GM18520 (cell line): ENCODE measurements at regions not wholly inside any gene's neighbourhood (a gene's known extent, or its start where the extent isn't known, plus 50 kb on each side); places are given as distances from the start of the nearest gene placed in this dataset.

Experiments
- ATAC-seq: cut with Tn5 transposase; IDR thresholded peaks from one replicate; pipeline ENCODE4 v1.9.1; 2021; ENCODE audit not compliant: unreplicated experiment

DNA sequence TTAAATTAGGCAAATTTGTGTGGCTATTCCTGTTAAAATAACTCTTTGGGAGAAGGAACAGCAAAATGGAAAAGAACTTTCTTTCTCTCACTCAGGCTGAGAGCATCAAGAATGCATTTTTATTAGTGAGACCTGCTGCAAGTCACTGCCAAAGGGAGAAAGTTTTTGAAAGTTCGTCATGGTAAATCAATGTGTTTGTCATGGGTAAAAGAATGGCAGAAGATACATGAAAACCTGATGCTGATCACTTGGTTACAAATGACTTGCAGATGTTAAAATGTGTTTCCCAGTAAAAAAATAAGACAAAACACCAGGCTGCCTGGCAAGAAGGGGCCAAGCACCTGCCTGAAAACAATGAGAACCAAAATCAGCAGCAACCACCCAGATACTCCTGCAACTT is 484.7 kb upstream of the NRP1 start:
- no peak for ATAC-seq

DNA sequence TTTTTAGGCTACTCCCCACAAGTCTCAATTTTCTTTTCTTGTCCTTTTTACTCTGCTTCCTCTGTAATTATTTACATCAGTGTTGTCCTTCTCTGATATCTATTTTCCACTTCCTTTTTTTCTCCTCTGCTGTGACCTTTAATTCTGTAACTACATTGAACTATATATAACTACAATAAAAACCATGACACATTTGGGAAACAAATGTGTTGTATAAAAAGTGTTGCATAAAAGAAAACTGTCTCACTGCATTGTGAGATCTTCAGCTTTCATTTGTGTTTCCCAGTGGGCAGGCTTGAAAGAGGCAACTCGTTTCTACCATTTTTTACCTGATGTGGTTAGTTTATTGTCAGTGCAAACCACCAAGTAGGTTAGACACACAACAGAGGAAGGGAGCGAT is 483.9 kb upstream of the NRP1 start:
- ATAC-seq, result no peak

- no peak for ATAC-seq
These were observed 483.1 kb upstream of the NRP1 start for GRCh38 chr10:33817605-33818004.

DNA sequence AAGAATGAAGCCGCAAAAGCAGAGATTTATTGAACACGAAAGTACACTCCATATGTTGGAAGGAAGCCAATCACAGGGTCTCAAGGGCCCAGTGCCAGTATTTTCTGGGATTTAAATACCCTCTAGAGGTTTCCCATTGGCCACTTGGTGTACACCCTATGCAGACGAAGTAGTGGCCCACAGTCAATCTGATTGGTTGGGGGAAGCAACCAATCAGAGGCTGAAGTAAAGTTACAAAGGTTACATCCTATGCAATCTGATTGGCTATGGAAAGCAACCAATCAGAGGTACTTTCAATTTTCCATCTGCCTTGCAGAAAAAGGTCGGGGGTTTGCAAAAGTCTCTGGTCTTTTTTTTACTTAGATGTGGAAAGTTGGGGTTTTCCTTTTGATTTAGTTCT is 481.3 kb upstream of the NRP1 start:
- no peak for ATAC-seq

DNA sequence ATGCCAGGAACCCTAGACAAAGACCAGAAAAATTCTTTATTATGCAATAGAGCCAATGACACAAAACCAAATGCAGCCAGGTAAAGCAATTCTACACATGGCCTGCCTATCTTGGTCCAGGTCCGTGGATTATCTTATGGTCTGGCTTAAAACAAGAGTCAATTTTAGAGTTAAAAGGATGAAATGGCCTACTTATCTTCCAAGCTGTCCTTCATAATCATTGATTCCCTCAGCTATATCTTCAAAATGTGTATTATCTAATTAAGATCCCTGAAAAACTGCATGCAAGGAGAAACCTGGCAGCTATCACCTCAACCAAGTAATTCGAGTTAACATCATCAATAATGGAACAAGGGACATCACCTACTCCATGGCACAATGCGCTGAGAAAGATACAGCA is 479.4 kb upstream of the NRP1 start:
- no peak for ATAC-seq

DNA sequence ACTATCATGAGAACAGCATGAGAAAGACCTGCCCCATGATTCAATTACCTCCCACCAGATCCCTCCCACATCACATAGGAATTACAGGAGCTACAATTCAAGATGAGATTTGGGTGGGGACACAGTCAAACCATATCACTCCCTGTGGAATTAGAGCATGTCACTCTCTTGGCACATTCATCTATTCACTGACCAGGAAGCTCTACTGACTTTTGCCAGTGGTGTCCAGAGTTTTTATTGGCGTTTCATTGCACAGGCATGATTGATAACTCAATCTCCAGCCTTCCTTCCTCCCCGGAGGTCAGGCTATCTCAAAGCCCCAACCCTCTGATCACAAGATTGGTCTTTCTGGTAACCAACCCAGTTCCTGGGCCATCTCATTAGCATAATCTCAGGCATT is 478.9 kb upstream of the NRP1 start:
- ATAC-seq, result no peak

GRCh38 chr10:33812586-33812985 is 478.1 kb upstream of the NRP1 start:
- no peak for ATAC-seq

DNA sequence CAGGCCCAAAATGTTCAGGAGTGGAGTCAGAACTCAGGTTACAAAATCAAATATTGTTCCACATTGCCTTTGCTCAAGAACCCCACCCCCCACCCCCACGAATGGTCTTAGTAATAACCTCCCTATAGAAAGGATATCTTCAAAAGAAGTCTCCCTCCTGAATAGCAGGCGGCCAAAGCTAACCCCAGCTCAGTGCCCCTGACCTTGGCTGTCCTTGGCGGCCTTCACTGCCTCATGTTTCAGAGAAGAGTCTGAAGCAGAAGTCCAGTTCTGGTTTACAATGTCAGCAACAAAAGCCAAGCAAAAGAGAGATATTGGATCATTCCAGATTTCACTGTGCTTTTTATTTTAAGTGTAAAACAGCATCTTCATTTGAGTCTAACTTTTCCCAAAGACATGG is 476.5 kb upstream of the NRP1 start:
- ATAC-seq, result no peak

- no peak for ATAC-seq
These were observed 475.3 kb upstream of the NRP1 start for GRCh38 chr10:33809732-33810131.

DNA sequence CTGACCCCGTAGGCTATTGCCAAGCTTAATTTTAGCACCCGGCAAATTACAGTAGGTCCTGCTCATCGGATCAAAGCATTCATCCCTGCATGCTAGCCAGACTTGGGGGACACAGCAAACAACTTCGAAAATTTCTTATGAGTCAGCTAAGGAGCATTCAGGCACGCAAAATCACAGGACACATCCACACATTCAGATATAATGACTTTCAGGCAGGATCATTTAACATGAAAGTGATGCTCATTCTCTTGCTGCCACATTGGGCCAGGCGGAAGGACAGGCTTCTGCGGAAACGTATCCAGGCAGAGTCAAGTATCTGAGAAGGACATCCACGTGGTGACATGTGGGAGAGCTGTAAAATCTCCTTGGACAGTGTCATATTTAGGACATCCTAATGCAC is 474.0 kb upstream of the NRP1 start:
- ATAC-seq, result no peak

DNA sequence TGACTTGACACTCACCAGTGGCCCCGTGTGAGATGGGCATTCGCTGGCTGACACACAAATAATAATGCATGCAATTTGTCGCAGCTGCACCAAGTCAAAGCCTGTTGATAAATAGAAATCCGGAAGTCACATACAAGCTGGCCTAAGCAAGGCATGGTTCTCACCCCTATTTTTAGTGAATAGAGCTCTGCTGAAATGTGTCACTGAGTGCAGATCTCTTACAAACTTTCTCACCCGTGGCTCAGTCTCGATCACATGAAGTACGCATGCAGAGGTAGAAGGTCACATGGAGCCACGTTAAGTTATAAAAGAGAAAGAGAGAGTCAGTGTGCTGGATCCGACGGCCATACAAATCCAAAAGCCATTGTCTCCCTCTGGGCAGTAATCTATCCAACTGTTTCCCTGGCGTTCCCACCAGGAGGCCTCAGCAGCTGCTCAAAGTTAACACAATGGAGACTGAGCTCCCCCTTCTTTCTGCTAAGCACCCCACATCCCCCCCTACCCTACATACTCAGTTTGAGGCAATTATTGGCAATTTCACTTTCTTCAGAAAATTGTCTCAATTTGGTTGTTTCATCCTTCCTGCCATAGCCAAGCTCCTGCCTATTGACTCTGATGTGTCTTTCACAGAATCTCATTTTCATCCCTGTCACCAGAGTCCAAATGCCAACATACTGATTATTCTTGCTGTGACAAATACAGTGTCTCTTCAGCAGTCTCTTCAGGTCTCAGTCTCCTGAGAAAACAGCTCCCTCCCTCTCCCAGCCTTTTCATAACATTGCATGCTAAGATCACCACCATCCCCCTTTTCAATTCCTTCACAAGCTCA is 473.3 kb upstream of the NRP1 start:
- ATAC-seq, result no peak

DNA sequence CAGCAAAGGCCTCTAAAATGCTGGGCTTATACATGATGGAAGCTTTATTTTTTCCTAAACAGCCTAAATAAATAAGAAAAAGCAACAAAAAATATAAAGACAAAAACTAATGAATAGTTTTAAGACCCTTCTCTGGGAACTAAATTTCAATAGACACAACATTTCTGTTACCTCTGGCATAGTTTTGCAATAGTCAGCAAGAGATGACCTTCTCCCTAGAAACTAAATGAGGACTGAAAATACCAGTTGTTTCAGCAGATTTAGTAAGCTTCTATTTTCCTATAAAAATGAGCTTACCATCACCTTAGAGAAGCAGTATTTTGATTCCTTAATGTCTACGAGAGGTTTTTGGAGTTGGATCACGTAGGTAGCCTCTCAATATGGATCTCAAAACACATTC is 471.4 kb upstream of the NRP1 start:
- ATAC-seq, result no peak

DNA sequence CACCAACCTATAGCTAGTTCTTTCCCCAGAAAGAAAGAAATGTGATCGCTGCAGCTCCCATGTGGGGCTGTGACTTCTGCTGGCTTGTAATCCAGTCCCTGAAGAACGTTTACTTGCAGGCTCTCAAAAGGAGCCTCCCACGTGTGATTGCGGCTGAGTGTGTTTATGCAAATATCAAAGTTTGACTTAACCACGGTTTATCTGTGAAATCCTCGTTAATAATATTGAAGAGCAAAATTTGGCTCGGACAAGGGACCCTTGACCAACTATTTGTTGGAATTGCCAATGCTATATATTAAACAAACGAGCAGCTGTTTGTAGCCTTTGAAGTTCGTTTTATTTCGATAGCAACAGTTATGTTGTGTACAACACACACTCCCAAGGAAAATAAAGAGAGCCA is 470.1 kb upstream of the NRP1 start:
- no peak for ATAC-seq

DNA sequence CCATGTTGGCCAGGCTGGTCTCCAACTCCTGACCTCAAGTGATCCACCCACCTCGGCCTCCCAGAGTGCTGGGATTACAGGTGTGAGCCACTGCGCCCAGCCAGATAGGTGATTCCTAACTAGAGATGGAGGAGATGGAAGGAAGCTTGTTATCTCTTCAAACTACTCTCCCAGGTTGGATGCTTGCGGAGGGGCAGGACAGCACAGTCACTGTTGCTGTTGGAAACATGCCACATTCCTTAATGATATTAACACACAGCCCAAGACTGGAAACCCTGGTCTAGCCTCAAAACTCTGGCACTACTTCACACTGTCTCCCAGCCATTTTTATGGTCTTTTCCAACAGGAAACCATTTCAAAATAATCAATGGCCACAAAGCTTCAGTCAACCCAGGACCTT is 468.8 kb upstream of the NRP1 start:
- no peak for ATAC-seq

GRCh38 chr10:33802566-33802965 is 468.1 kb upstream of the NRP1 start:
- no peak for ATAC-seq

DNA sequence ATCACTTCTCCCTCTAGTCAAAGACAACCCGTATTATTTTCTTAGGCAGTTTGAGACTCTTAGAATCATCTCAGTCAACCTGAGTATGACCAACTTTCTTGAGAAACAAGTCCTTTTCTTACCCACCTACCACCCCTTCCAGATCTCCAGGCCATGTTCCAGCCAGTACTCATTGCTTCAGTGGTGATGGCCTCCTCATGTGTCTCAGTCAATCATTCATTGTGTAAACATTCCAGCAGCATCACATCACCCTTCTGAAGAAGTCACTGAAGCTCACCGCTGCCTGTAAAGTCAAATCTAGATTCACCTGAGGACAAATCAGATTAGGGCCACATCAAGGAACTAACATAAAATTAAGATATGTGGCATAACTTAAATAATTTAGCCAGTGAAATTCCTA is 467.2 kb upstream of the NRP1 start:
- no peak for ATAC-seq

DNA sequence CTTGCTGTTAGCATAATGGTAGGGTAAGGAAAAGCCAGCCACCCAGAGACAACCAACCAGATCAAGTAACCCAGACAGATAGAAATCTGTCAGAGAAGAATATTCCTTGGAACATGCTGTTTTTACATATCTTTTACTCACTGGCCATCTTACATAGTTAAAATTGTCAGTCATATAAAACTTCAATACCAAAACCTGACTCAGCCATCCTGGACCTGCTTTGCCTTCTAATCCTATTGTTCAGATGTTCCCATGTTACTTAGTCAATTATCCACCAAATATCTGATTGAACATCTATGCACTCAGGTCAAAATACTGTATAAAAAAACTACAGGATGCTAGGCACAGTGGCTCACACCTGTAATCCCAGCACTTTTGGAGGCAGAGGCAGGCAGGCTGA is 466.5 kb upstream of the NRP1 start:
- no peak for ATAC-seq

DNA sequence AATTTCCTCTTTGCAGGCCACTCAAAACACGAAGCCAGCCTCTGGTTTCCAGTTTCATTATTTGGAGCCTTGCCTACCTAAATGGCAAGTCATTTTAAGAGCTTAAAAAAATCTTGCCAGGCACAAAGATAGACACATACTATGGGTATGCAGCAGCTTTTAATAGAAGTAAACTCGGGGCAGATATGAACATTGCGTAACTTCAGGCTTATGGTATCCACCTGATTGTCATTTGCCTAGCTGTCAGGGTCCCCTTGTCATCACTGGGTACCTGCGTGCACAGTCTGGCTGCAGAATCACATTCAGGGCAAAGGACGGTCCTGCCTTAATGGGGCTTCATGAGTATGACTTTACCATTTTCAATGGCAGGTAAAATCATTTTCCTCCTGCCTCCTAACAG is 466.1 kb upstream of the NRP1 start:
- no peak for ATAC-seq

GRCh38 chr10:33799944-33800323 is 465.5 kb upstream of the NRP1 start:
- no peak for ATAC-seq

GRCh38 chr10:33799281-33799943 is 464.9 kb upstream of the NRP1 start:
- no peak for ATAC-seq

GRCh38 chr10:33798754-33799153 is 464.3 kb upstream of the NRP1 start:
- ATAC-seq, result no peak

DNA sequence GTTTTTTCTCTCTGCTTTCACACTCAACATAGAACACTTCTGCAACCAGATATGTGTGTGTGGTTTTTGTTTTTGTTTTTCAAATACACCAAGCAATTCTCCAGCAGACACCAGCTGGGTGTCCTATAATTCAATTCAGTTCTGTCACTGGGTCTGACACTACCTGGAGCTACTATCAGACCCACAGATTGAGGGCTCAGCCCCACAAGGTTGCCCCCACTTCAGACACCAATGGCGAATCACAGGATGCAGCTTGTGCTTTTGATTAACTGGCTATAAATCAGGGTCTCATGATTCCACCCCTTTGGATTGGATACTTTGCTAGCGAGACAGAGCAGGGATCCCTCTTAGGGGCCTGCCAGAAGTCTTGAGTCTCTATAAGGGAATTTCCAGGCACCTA is 462.2 kb upstream of the NRP1 start:
- no peak for ATAC-seq

- no peak for ATAC-seq
These were observed 461.1 kb upstream of the NRP1 start for GRCh38 chr10:33795529-33795928.
